C4-2B (cell line): ENCODE measurements at regions not wholly inside any gene's neighbourhood (a gene's known extent, or its start where the extent isn't known, plus 50 kb on each side); places are given as distances from the start of the nearest gene placed in this dataset.

Experiments
- H3K27ac ChIP-seq: fragments of 450-650 bp; 2 replicates; pipeline ENCODE4 v1.5.1; 2017
- ZFX ChIP-seq: fragments of 450-650 bp; IDR thresholded peaks from 2 replicates; pipeline ENCODE4 v1.6.1; 2017
- TF ChIP-seq, protein P1 (sequence below): fragments of 450-650 bp; conservative IDR thresholded peaks from 2 replicates; pipeline ENCODE4 v1.5.1; 2017; ENCODE audit warnings: mild to moderate bottlenecking

DNA sequence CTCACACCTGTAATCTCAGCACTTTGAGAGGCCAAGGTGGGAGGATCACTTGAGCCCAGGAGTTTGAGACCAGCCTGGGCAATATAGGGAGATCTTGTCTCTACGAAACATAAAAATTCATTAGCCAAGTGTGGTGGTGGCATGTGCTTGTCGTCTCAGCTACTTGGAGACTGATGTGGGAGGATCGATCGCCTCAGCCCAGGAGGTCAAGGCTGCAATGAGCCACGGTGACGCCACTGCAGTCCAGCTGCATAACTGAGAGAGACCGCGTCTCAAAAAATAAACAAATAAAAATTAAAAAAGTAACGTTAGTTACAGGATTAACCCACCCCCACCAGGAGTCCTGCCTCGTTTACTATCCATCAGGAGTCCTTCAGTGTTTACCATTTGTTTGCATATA is 345.1 kb downstream of the BTBD3 start:
- H3K27ac ChIP-seq, result no peak overlapping the region
- TF ChIP-seq ZFX, result no peak
- TF ChIP-seq, protein P1, sequence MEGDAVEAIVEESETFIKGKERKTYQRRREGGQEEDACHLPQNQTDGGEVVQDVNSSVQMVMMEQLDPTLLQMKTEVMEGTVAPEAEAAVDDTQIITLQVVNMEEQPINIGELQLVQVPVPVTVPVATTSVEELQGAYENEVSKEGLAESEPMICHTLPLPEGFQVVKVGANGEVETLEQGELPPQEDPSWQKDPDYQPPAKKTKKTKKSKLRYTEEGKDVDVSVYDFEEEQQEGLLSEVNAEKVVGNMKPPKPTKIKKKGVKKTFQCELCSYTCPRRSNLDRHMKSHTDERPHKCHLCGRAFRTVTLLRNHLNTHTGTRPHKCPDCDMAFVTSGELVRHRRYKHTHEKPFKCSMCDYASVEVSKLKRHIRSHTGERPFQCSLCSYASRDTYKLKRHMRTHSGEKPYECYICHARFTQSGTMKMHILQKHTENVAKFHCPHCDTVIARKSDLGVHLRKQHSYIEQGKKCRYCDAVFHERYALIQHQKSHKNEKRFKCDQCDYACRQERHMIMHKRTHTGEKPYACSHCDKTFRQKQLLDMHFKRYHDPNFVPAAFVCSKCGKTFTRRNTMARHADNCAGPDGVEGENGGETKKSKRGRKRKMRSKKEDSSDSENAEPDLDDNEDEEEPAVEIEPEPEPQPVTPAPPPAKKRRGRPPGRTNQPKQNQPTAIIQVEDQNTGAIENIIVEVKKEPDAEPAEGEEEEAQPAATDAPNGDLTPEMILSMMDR, result no peak

DNA sequence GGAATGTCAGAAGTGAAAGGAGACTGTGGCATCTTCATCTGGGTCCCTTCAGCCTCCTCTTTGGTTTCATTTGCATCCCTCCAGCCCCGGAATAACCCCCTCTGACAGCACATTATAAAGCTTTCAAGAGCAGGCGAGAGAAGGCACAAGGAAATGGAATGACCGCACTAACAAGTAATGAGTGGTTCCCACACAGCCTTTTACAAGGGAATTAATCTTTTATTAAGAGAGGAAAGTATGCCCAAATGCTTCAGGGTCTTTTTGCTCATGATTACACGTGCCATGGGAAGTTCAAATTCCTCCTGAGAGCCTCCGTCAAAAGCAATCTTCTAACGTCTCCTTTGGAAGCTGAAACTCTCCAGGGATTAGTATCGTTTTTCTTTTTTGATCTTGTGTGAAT is 347.0 kb downstream of the BTBD3 start:
- no peak overlapping the region for H3K27ac ChIP-seq
- no peak for TF ChIP-seq ZFX
- TF ChIP-seq, protein P1, result no peak

DNA sequence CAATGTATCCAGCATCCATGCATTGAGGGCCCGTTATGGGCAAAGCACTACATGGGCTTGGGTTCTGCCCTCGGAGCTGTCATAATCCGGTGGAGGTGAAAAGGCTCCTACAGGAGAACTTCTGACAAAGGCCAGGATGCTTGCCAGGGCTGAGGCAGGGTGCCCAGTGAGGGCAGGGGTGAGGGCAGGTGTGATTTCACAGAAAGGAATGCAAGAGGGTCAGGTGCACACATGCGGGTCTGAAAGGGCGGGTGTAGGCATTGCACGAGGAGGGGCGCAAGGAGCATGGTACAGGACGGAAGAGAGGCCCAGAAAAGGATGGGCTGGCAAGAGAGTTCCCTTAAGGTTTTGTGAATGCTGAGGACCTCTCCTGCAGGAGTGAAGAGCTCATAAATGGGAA is 348.0 kb downstream of the BTBD3 start:
- no peak overlapping the region for H3K27ac ChIP-seq

DNA sequence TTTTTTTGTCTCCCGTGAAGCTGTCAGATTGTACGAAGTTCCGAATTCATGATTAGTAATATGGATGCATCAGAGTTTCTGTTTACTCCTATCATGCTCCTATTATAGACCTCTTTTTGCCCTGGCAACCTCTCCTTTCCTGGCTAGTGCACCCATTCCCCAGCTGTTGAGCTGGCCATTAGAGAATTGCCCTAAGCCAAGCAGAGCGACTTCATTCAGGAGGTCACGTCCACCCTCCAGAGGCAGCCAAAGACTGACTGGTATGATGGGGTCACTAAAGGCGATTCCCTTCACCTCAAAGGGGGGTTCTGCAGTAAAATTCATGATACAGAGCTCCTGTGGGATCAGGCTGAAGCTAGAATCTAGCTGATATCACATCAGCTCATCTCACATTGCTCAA is 351.9 kb downstream of the BTBD3 start:
- no peak for TF ChIP-seq ZFX
- H3K27ac ChIP-seq, result no peak overlapping the region

More for the DNA sequence above, 348.0 kb downstream of the BTBD3 start:
- no peak for TF ChIP-seq ZFX
- TF ChIP-seq, protein P1, result no peak

DNA sequence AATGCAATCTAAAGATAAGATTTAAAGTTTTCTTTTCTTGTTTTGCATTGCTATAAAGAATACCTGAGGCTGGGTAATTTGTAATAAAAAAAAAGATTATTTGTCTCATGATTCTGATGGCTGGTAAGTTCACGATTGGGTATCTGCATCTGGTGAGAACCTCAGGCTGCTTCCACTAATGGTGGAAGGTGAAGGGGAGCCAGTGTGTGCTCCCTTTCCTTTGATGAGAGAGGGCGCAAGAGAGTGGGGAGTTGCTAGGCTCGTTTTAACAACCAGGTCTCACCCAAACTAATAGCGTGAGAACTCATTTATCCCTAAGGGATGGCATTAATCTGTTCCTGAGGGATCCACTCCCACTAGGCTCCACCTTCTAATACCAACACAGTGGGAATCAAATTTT is 353.2 kb downstream of the BTBD3 start:
- no peak overlapping the region for H3K27ac ChIP-seq
- TF ChIP-seq ZFX, result no peak
- TF ChIP-seq, protein P1, result no peak

DNA sequence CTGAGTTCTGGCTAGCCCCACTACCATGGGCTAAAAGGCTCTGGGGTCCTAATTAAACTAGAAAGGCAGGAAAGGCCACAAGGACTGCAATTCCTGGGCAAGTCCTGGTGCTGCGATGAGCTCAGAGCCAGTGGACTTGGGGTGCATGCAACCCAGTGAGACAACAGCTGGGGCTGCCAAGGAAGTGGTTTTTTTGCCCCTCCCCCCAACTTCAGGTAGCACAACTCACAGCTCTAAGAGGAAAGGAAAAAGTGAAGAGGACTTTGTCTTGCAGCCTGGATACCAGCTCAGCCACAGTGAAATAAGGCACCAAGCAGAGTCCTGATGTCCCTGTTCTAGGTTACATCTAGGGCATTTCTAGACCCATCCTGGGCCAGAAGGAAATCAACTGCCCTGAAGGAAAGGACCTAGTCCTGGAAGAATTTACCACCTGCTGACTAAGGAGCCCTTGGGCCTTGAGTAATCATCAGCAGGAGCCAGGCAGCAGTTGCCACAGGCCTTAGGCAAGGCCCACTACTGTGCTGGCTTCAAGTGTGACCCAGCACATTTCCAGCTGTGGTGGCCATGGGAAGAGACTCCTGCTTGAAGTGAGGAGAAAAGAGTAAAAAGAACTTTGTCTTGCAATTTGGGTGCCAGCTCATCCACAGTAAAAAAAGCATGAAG is 358.4 kb downstream of the BTBD3 start:
- no peak overlapping the region for H3K27ac ChIP-seq
- TF ChIP-seq, protein P1, result no peak
- no peak for TF ChIP-seq ZFX

DNA sequence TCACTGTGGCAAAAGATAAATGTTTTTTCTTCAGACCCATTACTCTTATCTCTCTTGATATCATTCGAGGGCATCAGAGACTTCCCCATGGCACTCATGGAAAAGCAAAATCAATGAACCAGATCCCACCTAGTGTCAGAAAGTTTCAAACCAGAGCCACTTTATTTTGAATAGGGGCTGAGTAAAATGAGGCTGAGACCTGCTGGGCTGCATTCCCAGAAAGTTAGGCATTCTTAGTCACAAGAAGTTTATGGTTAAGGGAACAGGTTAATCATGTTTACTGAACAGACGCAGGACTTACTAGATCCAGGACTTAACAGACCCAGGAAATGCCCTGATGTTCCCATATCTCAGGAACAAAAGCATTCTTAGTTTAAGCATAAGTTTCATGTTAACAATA is 369.9 kb downstream of the BTBD3 start:
- TF ChIP-seq, protein P1, result no peak; the same call in 1 of the 2 replicates
- TF ChIP-seq ZFX, result no peak
- H3K27ac ChIP-seq, result no peak overlapping the region

DNA sequence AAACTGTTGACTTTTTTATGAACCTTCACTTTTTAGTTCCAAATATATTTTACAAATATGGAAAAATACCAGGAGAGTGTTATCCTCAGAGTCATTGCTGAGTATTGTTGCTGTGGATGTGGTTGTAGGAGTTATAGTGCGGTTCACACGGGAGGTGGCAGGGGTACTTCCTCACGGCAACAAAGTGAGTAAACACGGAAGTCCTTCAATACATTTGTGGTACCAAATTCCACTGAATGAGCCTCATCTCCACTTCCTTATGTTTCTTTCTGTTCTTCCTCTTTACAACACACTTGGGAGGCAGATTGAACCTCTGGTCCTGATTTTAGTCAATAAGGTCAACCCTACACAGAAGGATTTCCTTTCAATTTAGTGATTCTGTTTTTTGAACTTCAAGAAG is 371.8 kb downstream of the BTBD3 start:
- TF ChIP-seq ZFX, result no peak
- TF ChIP-seq, protein P1, result no peak
- no peak overlapping the region for H3K27ac ChIP-seq
